ENCODE measurements at regions not wholly inside any gene's neighbourhood (a gene's known extent, or its start where the extent isn't known, plus 50 kb on each side); places are given as distances from the start of the nearest gene placed in this dataset.

DNA sequence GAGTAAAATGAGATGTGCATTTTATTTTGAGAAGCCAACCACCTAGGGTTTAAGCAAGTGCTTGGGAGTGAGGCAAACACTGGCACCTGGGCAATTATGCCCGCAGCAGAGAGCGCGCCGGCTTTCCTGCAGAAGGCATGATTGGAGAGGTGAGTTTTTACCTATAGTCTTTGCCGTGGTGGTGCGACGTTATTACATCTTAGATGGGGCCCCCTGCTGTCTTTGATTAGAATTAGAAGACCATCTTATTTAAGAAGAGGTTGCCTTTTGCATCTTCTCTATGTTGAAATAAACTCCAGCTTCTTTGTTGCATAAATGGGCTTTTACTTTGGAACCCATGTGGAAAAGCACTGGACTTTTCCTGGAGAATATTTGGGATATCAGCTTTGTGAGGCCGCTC is 409.5 kb downstream of the GLRX3 start:
- no peak overlapping the region for H2AFZ ChIP-seq (ENCODE audit: low read depth)
- no peak overlapping the region for H3K27ac ChIP-seq
- H3K36me3 ChIP-seq (ENCODE audit: insufficient read depth), result no peaks in the 10 kb centered on the region
- H3K4me3 ChIP-seq (IDR thresholded peaks at IDR 0.05; ENCODE audit: insufficient read depth, low read depth, low read length), result no peak overlapping the region
- no peak overlapping the region for H3K4me2 ChIP-seq
- no peaks in the 10 kb centered on the region for H3K79me2 ChIP-seq (ENCODE audit: insufficient read depth, low read depth)
- H3K27me3 ChIP-seq (ENCODE audit: insufficient read depth, low read depth), result no peaks in the 10 kb centered on the region
- no peak overlapping the region for H3K9ac ChIP-seq
- TF ChIP-seq, protein P1, sequence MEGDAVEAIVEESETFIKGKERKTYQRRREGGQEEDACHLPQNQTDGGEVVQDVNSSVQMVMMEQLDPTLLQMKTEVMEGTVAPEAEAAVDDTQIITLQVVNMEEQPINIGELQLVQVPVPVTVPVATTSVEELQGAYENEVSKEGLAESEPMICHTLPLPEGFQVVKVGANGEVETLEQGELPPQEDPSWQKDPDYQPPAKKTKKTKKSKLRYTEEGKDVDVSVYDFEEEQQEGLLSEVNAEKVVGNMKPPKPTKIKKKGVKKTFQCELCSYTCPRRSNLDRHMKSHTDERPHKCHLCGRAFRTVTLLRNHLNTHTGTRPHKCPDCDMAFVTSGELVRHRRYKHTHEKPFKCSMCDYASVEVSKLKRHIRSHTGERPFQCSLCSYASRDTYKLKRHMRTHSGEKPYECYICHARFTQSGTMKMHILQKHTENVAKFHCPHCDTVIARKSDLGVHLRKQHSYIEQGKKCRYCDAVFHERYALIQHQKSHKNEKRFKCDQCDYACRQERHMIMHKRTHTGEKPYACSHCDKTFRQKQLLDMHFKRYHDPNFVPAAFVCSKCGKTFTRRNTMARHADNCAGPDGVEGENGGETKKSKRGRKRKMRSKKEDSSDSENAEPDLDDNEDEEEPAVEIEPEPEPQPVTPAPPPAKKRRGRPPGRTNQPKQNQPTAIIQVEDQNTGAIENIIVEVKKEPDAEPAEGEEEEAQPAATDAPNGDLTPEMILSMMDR (conservative IDR thresholded peaks at IDR 0.05; ENCODE audit: low read depth, low read length), result no peak
- H4K20me1 ChIP-seq (ENCODE audit: insufficient read depth), result no peaks in the 10 kb centered on the region
- H3K4me1 ChIP-seq (ENCODE audit: low read depth, poor library complexity, severe bottlenecking), result no peaks in the 10 kb centered on the region

DNA sequence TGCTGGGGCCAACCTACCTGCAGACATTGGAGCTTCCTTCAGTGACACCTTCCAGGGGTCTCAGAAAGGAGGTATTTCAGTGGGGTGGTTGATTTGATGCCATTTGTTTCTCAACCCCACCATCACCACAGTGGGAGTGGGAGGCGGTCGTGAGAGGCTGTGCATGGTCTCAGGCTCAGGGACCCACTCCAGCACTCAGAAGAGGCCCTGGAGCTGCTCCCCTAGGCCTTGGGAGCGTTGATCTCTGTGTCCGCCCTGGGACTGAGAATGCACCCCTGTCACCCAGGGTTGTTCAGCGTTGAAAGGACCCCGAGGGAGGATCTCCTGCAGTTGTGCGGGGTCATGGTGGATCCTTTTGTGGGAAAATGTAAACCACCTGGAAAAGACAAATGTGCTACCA is 410.6 kb downstream of the GLRX3 start:
- no peaks in the 10 kb centered on the region for H3K4me1 ChIP-seq (ENCODE audit: low read depth, poor library complexity, severe bottlenecking)
- H4K20me1 ChIP-seq (ENCODE audit: insufficient read depth), result no peaks in the 10 kb centered on the region
- H3K4me2 ChIP-seq, result no peak overlapping the region
- H3K4me3 ChIP-seq (IDR thresholded peaks at IDR 0.05; ENCODE audit: insufficient read depth, low read depth, low read length), result no peak overlapping the region
- no peak overlapping the region for H3K27ac ChIP-seq
- H3K36me3 ChIP-seq (ENCODE audit: insufficient read depth), result no peaks in the 10 kb centered on the region
- no peak overlapping the region for H2AFZ ChIP-seq (ENCODE audit: low read depth)
- TF ChIP-seq, protein P1 (conservative IDR thresholded peaks at IDR 0.05; ENCODE audit: low read depth, low read length), result no peak
- no peaks in the 10 kb centered on the region for H3K27me3 ChIP-seq (ENCODE audit: insufficient read depth, low read depth)
- H3K9ac ChIP-seq, result no peak overlapping the region
- no peaks in the 10 kb centered on the region for H3K79me2 ChIP-seq (ENCODE audit: insufficient read depth, low read depth)

DNA sequence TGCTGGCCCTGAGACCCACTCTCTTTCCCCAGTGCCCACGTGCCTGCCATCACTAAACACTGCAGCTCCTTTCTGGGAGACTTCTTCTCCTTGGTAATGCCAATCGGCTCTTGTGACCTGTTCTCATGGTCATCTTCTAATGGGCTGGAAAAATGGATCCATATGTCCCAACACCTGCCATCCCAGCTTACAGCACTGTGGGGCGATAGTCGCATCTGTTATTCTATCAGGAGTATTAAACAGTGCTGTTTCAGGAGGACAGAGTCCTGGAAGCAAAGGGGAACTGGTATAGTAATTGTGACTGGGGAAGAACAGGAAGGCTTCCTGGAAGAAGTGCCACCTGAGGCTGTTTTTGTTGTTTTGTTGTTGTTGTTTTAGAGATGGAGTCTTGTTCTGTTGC is 411.2 kb downstream of the GLRX3 start:
- no peak overlapping the region for H3K4me3 ChIP-seq (IDR thresholded peaks at IDR 0.05; ENCODE audit: insufficient read depth, low read depth, low read length)
- no peak overlapping the region for H3K27ac ChIP-seq
- H3K36me3 ChIP-seq (ENCODE audit: insufficient read depth), result no peaks in the 10 kb centered on the region
- H3K4me2 ChIP-seq, result no peak overlapping the region
- H3K79me2 ChIP-seq (ENCODE audit: insufficient read depth, low read depth), result no peaks in the 10 kb centered on the region
- TF ChIP-seq, protein P1 (conservative IDR thresholded peaks at IDR 0.05; ENCODE audit: low read depth, low read length), result no peak
- H3K4me1 ChIP-seq (ENCODE audit: low read depth, poor library complexity, severe bottlenecking), result no peaks in the 10 kb centered on the region
- H2AFZ ChIP-seq (ENCODE audit: low read depth), result no peak overlapping the region
- no peaks in the 10 kb centered on the region for H4K20me1 ChIP-seq (ENCODE audit: insufficient read depth)
- no peak overlapping the region for H3K9ac ChIP-seq
- no peaks in the 10 kb centered on the region for H3K27me3 ChIP-seq (ENCODE audit: insufficient read depth, low read depth)

DNA sequence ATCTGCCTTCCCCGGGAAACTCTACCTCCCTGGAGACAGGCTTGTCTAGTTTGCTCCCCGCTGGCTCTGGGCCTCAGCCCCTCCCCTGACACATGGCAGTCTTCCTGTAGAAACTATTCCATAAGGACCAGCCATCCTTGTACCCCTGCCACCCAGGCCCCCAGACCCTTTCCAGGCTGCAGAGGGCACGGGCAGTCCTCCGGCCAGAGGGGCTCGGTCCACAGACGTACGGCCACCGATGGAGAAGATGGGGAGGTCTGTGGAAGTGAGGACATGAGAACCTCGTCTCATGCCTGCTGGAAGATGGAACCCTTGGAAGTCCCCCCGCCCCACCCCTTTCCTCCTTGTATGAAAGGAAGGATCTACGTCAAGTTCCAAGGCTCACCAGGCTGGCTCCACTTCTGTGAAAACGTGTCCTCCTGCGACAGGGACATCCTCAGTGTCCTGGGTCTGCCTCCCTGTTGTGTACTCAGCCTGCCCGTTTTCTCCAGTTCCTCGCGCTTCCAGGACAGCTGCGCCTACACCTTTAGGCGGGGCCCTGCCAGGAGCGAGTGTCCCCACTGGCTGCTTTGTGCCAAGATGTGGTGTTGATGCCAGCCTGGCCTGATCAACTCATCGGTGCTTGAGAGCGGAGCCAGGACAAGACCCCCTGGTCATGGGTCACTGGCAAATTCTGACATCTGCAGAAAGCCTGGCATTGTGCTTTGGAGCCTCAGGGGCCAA is 414.9 kb downstream of the GLRX3 start:
- no peaks in the 10 kb centered on the region for H3K79me2 ChIP-seq (ENCODE audit: insufficient read depth, low read depth)
- H3K4me3 ChIP-seq (IDR thresholded peaks at IDR 0.05; ENCODE audit: insufficient read depth, low read depth, low read length), result no peak overlapping the region
- H3K27me3 ChIP-seq (ENCODE audit: insufficient read depth, low read depth), result no peaks in the 10 kb centered on the region
- H3K9ac ChIP-seq, result no peak overlapping the region
- no peak overlapping the region for H3K27ac ChIP-seq
- no peak overlapping the region for H3K4me2 ChIP-seq
- TF ChIP-seq, protein P1 (conservative IDR thresholded peaks at IDR 0.05; ENCODE audit: low read depth, low read length), result no peak
- no peaks in the 10 kb centered on the region for H4K20me1 ChIP-seq (ENCODE audit: insufficient read depth)
- no peak overlapping the region for H2AFZ ChIP-seq (ENCODE audit: low read depth)
- no peaks in the 10 kb centered on the region for H3K36me3 ChIP-seq (ENCODE audit: insufficient read depth)
- no peaks in the 10 kb centered on the region for H3K4me1 ChIP-seq (ENCODE audit: low read depth, poor library complexity, severe bottlenecking)

Measured in KMS-11 (cell line).